ENCODE measurements at regions not wholly inside any gene's neighbourhood (a gene's known extent, or its start where the extent isn't known, plus 50 kb on each side); places are given as distances from the start of the nearest gene placed in this dataset.

DNA sequence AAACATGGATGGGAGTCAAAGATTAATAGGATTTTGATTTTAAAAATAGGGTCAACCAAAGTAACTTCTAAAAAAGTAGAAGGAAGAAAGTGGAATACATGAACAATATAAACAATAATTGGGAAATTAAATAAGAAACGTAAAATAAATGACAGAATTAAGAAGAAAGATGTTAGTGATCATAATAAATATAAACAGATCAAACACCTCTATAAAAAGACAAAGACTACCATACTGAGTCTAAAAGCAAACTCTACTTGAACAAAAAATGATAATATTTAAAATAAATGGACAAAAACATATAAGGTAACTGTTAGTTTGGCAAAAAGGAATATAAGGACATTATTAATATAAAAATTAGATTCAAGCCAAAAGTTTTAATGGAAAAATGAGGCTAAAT lies 57.7 kb upstream of the ZNF618 start:
- TF ChIP-seq POLR2AphosphoS5 (IDR thresholded peaks at IDR 0.05), result no peak
- no peak for TF ChIP-seq POLR2A (IDR thresholded peaks at IDR 0.05)
- no peak for TF ChIP-seq CTCF (IDR thresholded peaks at IDR 0.05 in 8 of 11, conservative IDR thresholded peaks at IDR 0.05 in 3 of 11)
- Histone ChIP-seq H3K4me3 (no peak overlapping the region), H3K27ac (no peak overlapping the region), H3K9me3 (peaks cover 0 to 11% (median 0%) of the 10 kb centered on the region in 8 donors), H3K4me1 (no peaks in the 10 kb centered on the region), H3K27me3 (replicated peaks in 1 of 7) (peaks cover 0 to 7% (median 0%) of the 10 kb centered on the region in 7 donors), H3K36me3 (no peaks in the 10 kb centered on the region)
- DNase-seq, result no peak
- intact Hi-C loops (cut with DNase I; ENCODE audit: low total_unique reads), result no loop called here
- 83 to 95% (median 87%) methylated on average over 1 of the region's 1 CpG for WGBS, 5 donors

DNA sequence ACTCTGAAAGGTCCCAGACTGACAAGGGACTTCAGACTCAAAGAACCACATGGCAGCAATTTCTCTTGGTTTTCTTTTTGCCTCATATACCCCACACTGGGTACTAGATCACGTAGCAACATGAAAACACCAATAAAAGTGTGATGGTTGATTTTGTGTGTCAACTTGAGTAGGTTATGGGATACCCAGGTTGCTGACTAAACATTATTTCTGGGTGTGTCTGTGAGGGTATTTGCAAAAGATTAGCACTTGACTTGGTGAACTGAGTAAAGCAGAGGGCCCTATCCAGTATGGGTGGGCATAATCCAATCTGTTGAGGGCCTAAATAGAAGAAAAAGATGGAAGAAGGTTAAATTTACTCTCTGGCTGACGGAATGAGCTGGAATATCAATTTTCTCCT lies 53.8 kb upstream of the ZNF618 start:
- Histone ChIP-seq H3K4me3 (no peak overlapping the region), H3K4me1 (no peaks in the 10 kb centered on the region), H3K27me3 (replicated peaks in 1 of 7) (peaks cover 0 to 2% (median 0%) of the 10 kb centered on the region in 7 donors), H3K9me3 (peaks cover 0 to 27% (median 8%) of the 10 kb centered on the region in 8 donors), H3K27ac (no peak overlapping the region), H3K36me3 (no peaks in the 10 kb centered on the region)
- intact Hi-C loops (cut with DNase I; ENCODE audit: low total_unique reads), result no loop called here
- no peak for TF ChIP-seq POLR2A (IDR thresholded peaks at IDR 0.05)
- no peak for TF ChIP-seq CTCF (IDR thresholded peaks at IDR 0.05 in 8 of 11, conservative IDR thresholded peaks at IDR 0.05 in 3 of 11)
- no peak for TF ChIP-seq POLR2AphosphoS5 (IDR thresholded peaks at IDR 0.05)
- 61 to 93% (median 79%) methylated on average over 2 of the region's 2 CpGs for WGBS, 5 donors
- no peak for DNase-seq

DNA sequence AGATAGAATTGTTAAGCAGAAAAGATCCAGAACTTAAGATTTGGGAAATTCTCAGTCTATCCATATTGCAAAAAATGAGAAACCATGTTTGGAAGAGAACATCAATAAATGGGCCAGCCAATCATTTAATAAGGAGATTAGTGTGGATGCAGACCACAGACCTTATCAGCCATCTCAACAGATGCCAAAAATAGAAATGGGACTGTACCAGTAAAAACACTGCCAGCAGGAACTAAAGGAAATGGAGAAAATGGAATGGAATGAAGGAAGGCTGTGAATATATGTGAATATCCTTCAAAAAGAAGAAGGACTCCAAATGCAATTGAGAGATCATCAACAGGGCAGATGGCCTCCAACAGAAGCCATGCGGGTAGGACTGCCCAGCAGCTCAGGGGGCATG lies 52.7 kb upstream of the ZNF618 start:
- Histone ChIP-seq H3K27me3 (replicated peaks in 1 of 7) (no peaks in the 10 kb centered on the region), H3K4me3 (no peak overlapping the region), H3K36me3 (no peaks in the 10 kb centered on the region), H3K4me1 (peaks cover 0 to 5% (median 0%) of the 10 kb centered on the region in 6 donors), H3K9me3 (peaks cover 0 to 24% (median 8%) of the 10 kb centered on the region in 8 donors), H3K27ac (no peak overlapping the region)
- intact Hi-C loops (cut with DNase I; ENCODE audit: low total_unique reads), result no loop called here
- TF ChIP-seq CTCF (IDR thresholded peaks at IDR 0.05 in 8 of 11, conservative IDR thresholded peaks at IDR 0.05 in 3 of 11) (no peak), POLR2AphosphoS5 (IDR thresholded peaks at IDR 0.05) (no peak), POLR2A (IDR thresholded peaks at IDR 0.05) (no peak)
- no peak for DNase-seq
- 82 to 100% (median 95%) methylated on average over 1 of the region's 1 CpG for WGBS, 5 donors

Measured in spleen (tissue), 11 donors.